CD14-positive monocyte (primary cell): ENCODE measurements at regions not wholly inside any gene's neighbourhood (a gene's known extent, or its start where the extent isn't known, plus 50 kb on each side); places are given as distances from the start of the nearest gene placed in this dataset.

ENCODE experiments used
- DNase-seq, 3 donors: peaks; one replicate each; pipeline ENCODE4 v3.0.0-alpha.2; 2011 to 2022
- H2AFZ ChIP-seq: 2 replicates; pipeline ENCODE4 v1.6.0; 2012; ENCODE audit warnings: mild to moderate bottlenecking, low read depth, low read length, inconsistent platforms; ENCODE audit not compliant: insufficient read depth, poor library complexity, severe bottlenecking
- H3K27ac ChIP-seq, 2 donors: 1 replicate in 1 of 2; 2 replicates in 1 of 2; pipeline ENCODE4 v1.5.1; 2012 to 2013; ENCODE audit warnings: low read length in 2 of 2, control low read depth in 1 of 2, inconsistent platforms in 1 of 2, low read depth in 1 of 2, mild to moderate bottlenecking in 1 of 2
- H3K27me3 ChIP-seq, 2 donors: one replicate each; pipeline versions ENCODE4 v1.6.0 to v1.6.1; 2011 to 2013; ENCODE audit warnings: low read length in 2 of 2; ENCODE audit not compliant: control insufficient read depth in 2 of 2, insufficient read depth in 2 of 2
- H3K36me3 ChIP-seq, 2 donors: replicated peaks in 1 of 2; 1 replicate in 1 of 2; 2 replicates in 1 of 2; pipeline versions ENCODE4 v1.5.1 to v1.6.1; 2012 to 2013; ENCODE audit warnings: low read length in 2 of 2, control low read depth in 1 of 2, inconsistent platforms in 1 of 2, mild to moderate bottlenecking in 1 of 2; ENCODE audit not compliant: insufficient read depth in 2 of 2, control insufficient read depth in 1 of 2
- H3K4me1 ChIP-seq, 2 donors: 1 replicate in 1 of 2; 2 replicates in 1 of 2; pipeline versions ENCODE4 v1.5.1 to v1.6.1; 2012 to 2013; ENCODE audit warnings: low read length in 2 of 2, control low read depth in 1 of 2, inconsistent platforms in 1 of 2, mild to moderate bottlenecking in 1 of 2, moderate library complexity in 1 of 2; ENCODE audit not compliant: insufficient read depth in 2 of 2, control insufficient read depth in 1 of 2
- H3K4me2 ChIP-seq: replicated peaks from 2 replicates; pipeline ENCODE3; 2012; ENCODE audit warnings: low read length, moderate library complexity, mild to moderate bottlenecking; ENCODE audit not compliant: poor library complexity, severe bottlenecking; ENCODE audit errors: extremely low read depth
- H3K4me3 ChIP-seq, 3 experiments: fragments of 200-600 bp in 1 of 3; sonication (generic) in 1 of 3; replicated peaks in 1 of 3; 1 replicate in 2 of 3; 2 replicates in 1 of 3; pipeline ENCODE4 v1.5.1; 2011 to 2013; ENCODE audit warnings: low read length in 3 of 3, mild to moderate bottlenecking in 3 of 3, control low read depth in 2 of 3, low read depth in 2 of 3, inconsistent platforms in 1 of 3, moderate library complexity in 1 of 3
- H3K79me2 ChIP-seq: 2 replicates; pipeline ENCODE4 v1.6.0; 2012; ENCODE audit warnings: mild to moderate bottlenecking, control low read depth, inconsistent platforms, low read length, moderate library complexity; ENCODE audit not compliant: insufficient read depth
- H3K9ac ChIP-seq: 2 replicates; pipeline ENCODE4 v1.6.0; 2017; ENCODE audit warnings: low read length, mild to moderate bottlenecking; ENCODE audit not compliant: insufficient read depth, poor library complexity, severe bottlenecking
- H3K9me3 ChIP-seq, 2 donors: replicated peaks in 1 of 2; 1 replicate in 1 of 2; 2 replicates in 1 of 2; pipeline versions ENCODE4 v1.5.1 to v1.6.1; 2012 to 2013; ENCODE audit warnings: low read length in 2 of 2, control low read depth in 1 of 2; ENCODE audit not compliant: control insufficient read depth in 1 of 2, insufficient read depth in 1 of 2
- H4K20me1 ChIP-seq: 2 replicates; pipeline ENCODE4 v1.6.0; 2012; ENCODE audit warnings: mild to moderate bottlenecking, low read length, control low read depth, moderate library complexity; ENCODE audit not compliant: insufficient read depth
- H3K27ac Mint-ChIP-seq, 7 donors: one replicate each; pipeline ENCODE4 v1.8.0; 2020; ENCODE audit warnings: mild to moderate bottlenecking in 7 of 7, mixed read lengths in 7 of 7, moderate library complexity in 6 of 7, inconsistent platforms in 2 of 7
- H3K27me3 Mint-ChIP-seq, 3 donors: one replicate each; pipeline ENCODE4 v1.8.0; 2021 to 2022; ENCODE audit warnings: low read depth in 3 of 3, mild to moderate bottlenecking in 3 of 3, mixed read lengths in 3 of 3, moderate library complexity in 3 of 3, inconsistent platforms in 1 of 3
- H3K36me3 Mint-ChIP-seq, 2 donors: one replicate each; pipeline ENCODE4 v1.8.0; 2020; ENCODE audit warnings: mixed read lengths in 2 of 2, inconsistent platforms in 1 of 2, mild to moderate bottlenecking in 1 of 2
- H3K4me1 Mint-ChIP-seq: one replicate; pipeline ENCODE4 v1.8.0; 2020; ENCODE audit warnings: mild to moderate bottlenecking, mixed read lengths
- H3K4me3 Mint-ChIP-seq, 2 donors: one replicate each; pipeline ENCODE4 v1.8.0; 2020; ENCODE audit warnings: mild to moderate bottlenecking in 2 of 2, mixed read lengths in 2 of 2, moderate library complexity in 1 of 2
- H3K9me3 Mint-ChIP-seq, 7 donors: one replicate each; pipeline ENCODE4 v1.8.0; 2020 to 2022; ENCODE audit warnings: mixed read lengths in 7 of 7, mild to moderate bottlenecking in 6 of 7, moderate library complexity in 6 of 7, inconsistent platforms in 2 of 7
- CTCF ChIP-seq: fragments of 200-600 bp; IDR thresholded peaks from one replicate; pipeline ENCODE4 v1.8.0; 2022; ENCODE audit warnings: antibody characterized with exemption, mild to moderate bottlenecking
- WGBS: methylation state at CpG from one replicate; pipeline ENCODE4 v1.1.5; 2013; ENCODE audit warnings: missing lambda C conversion rate; ENCODE audit not compliant: insufficient coverage; 5-methylcytosine and 5-hydroxymethylcytosine counted together
- intact Hi-C, 2 donors: fragments of 100-400 bp; cut with micrococcal nuclease; formaldehyde crosslinking; loops; one replicate each; pipeline versions ENCODE4 v1.15.0 to v1.15.1; 2023

DNA sequence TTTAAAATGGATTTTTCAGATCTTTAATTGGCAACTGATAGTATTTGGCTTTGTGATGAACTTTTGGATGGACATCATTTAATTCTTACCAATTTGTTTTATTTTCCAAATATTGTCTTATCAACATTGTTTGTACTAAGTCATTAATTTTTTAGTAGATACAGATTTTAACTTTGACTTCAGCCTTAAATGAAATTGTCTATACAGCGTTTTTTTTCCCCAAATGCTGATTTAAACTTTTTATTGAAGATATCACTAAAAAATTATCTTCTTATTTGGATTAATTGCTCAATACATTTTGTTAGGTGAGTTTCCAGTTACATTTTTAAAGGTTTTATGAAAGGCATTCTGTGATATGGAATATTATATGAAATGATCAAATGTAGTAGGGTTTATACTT is 123.6 kb upstream of the MMS22L start:
- Histone ChIP-seq H4K20me1 (no peaks in the 10 kb centered on the region), H3K9ac (no peak overlapping the region), H2AFZ (no peak overlapping the region), H3K4me1 (no peaks in the 10 kb centered on the region), H3K27ac (no peak overlapping the region), H3K4me2 (no peak overlapping the region), H3K9me3 (no peaks in the 10 kb centered on the region), H3K4me3 (no peak overlapping the region), H3K27me3 (no peaks in the 10 kb centered on the region), H3K36me3 (no peaks in the 10 kb centered on the region), H3K79me2 (no peaks in the 10 kb centered on the region)
- WGBS = no CpG with 5 or more reads among the region's 1 CpG
- Mint-ChIP-seq H3K4me3 (no peak overlapping the region), H3K4me1 (no peaks in the 10 kb centered on the region), H3K27me3 (peaks cover 0 to 3% (median 2%) of the 10 kb centered on the region in 3 donors), H3K27ac (no peak overlapping the region), H3K9me3 (peaks cover 0 to 1% (median 0%) of the 10 kb centered on the region in 7 donors), H3K36me3 (no peaks in the 10 kb centered on the region)
- no peak for DNase-seq
- no peak for TF ChIP-seq CTCF
- intact Hi-C loops = no loop called here

GRCh38 chr6:97411610-97412009 is 128.6 kb upstream of the MMS22L start:
- no peaks in the 10 kb centered on the region for H3K36me3 Mint-ChIP-seq
- Histone ChIP-seq H2AFZ (no peak overlapping the region), H3K4me2 (no peak overlapping the region), H3K4me3 (no peak overlapping the region), H4K20me1 (no peaks in the 10 kb centered on the region), H3K36me3 (no peaks in the 10 kb centered on the region), H3K4me1 (no peaks in the 10 kb centered on the region), H3K27me3 (no peaks in the 10 kb centered on the region), H3K27ac (no peak overlapping the region), H3K79me2 (no peaks in the 10 kb centered on the region), H3K9ac (no peak overlapping the region), H3K9me3 (no peaks in the 10 kb centered on the region)
- TF ChIP-seq CTCF = no peak
- peaks cover 0 to 5% (median 1%) of the 10 kb centered on the region in 7 donors for H3K9me3 Mint-ChIP-seq
- no CpG with 5 or more reads among the region's 2 CpGs for WGBS
- H3K27ac Mint-ChIP-seq = no peak overlapping the region
- peaks cover 2 to 4% (median 2%) of the 10 kb centered on the region in 3 donors for H3K27me3 Mint-ChIP-seq
- intact Hi-C loops = no loop called here
- H3K4me1 Mint-ChIP-seq = no peaks in the 10 kb centered on the region
- no peak for DNase-seq
- no peak overlapping the region for H3K4me3 Mint-ChIP-seq
